Activated CD8-positive, alpha-beta T cell treated with anti-CD3 and anti-CD28 coated beads for 36 hours (primary cell): ENCODE measurements at regions not wholly inside any gene's neighbourhood (a gene's known extent, or its start where the extent isn't known, plus 50 kb on each side); places are given as distances from the start of the nearest gene placed in this dataset.

Source experiments
- ATAC-seq: fragments of 200-7000 bp; cut with Tn5 transposase; one replicate; pipeline ENCODE4 v1.10.0; 2021; ENCODE audit warnings: mild to moderate bottlenecking, moderate library complexity
- CTCF ChIA-PET: fragments of 350-600 bp; sonication (Branson Sonifier 250); formaldehyde crosslinking; loops from one replicate; lab custom pipeline; 2021; ENCODE audit warnings: antibody characterized with exemption; lab: Charles Lee
- POLR2A ChIA-PET: fragments of 350-600 bp; sonication (Branson Sonifier 250); formaldehyde crosslinking; loops from one replicate; lab custom pipeline; 2021; ENCODE audit warnings: antibody characterized with exemption; lab: Charles Lee
- DNase-seq: peaks from one replicate; pipeline ENCODE4 v3.0.0-alpha.2; 2020
- H3K27ac Mint-ChIP-seq: one replicate; pipeline ENCODE4 v1.8.0; 2021; ENCODE audit warnings: mild to moderate bottlenecking, mixed read lengths
- H3K27me3 Mint-ChIP-seq: one replicate; pipeline ENCODE4 v1.8.0; 2021; ENCODE audit warnings: mixed read lengths
- H3K36me3 Mint-ChIP-seq: one replicate; pipeline ENCODE4 v1.8.0; 2021; ENCODE audit warnings: low read depth, mixed read lengths
- H3K4me1 Mint-ChIP-seq: one replicate; pipeline ENCODE4 v1.8.0; 2021; ENCODE audit warnings: low read depth, mixed read lengths
- H3K4me3 Mint-ChIP-seq: one replicate; pipeline ENCODE4 v1.8.0; 2021; ENCODE audit warnings: mild to moderate bottlenecking, moderate library complexity, mixed read lengths
- H3K9me3 Mint-ChIP-seq: one replicate; pipeline ENCODE4 v1.8.0; 2021; ENCODE audit warnings: mixed read lengths
- CTCF ChIP-seq: fragments of 200-600 bp; IDR thresholded peaks from one replicate; pipeline ENCODE4 v1.8.0; 2022; ENCODE audit warnings: antibody characterized with exemption, mild to moderate bottlenecking
- intact Hi-C: fragments of 100-400 bp; cut with micrococcal nuclease; formaldehyde crosslinking; loops from one replicate; pipeline ENCODE4 v1.10.0; 2022

GRCh38 chr1:4107291-4107690 lies 207.2 kb upstream of the C1orf174 start:
- intact Hi-C loops, result no loop called here
- H3K27ac Mint-ChIP-seq, result no peak overlapping the region
- no peak for TF ChIP-seq CTCF
- no peaks in the 10 kb centered on the region for H3K4me1 Mint-ChIP-seq
- peaks cover 6% of the 10 kb centered on the region for H3K27me3 Mint-ChIP-seq
- H3K9me3 Mint-ChIP-seq, result no peaks in the 10 kb centered on the region
- no peak for DNase-seq
- H3K36me3 Mint-ChIP-seq, result no peaks in the 10 kb centered on the region
- CTCF ChIA-PET, result no interaction called here
- no peak overlapping the region for H3K4me3 Mint-ChIP-seq
- POLR2A ChIA-PET, result interaction anchor here (1.8 kb wide), 1 partner anchor 8 kb away, joined by 5 read pairs; no protein-coding TSS in a partner anchor
- no peak for ATAC-seq

- peaks cover 4% of the 10 kb centered on the region for H3K27me3 Mint-ChIP-seq
- POLR2A ChIA-PET, result no interaction called here
These were observed 208.3 kb upstream of the C1orf174 start for GRCh38 chr1:4108331-4108730.

GRCh38 chr1:4108758-4109627 lies 208.9 kb upstream of the C1orf174 start:
- H3K27me3 Mint-ChIP-seq, result peaks cover 4% of the 10 kb centered on the region
- CTCF ChIA-PET, result no interaction called here
- TF ChIP-seq CTCF, result no peak
- H3K4me1 Mint-ChIP-seq, result no peaks in the 10 kb centered on the region
- H3K9me3 Mint-ChIP-seq, result peaks cover 3% of the 10 kb centered on the region
- intact Hi-C loops, result no loop called here
- H3K4me3 Mint-ChIP-seq, result no peak overlapping the region
- POLR2A ChIA-PET, result no interaction called here
- H3K36me3 Mint-ChIP-seq, result no peaks in the 10 kb centered on the region
- H3K27ac Mint-ChIP-seq, result no peak overlapping the region
- DNase-seq (no peak), ATAC-seq (no peak)

More at GRCh38 chr1:4108331-4108730, 208.3 kb upstream of the C1orf174 start:
- no peak for TF ChIP-seq CTCF
- ATAC-seq (no peak), DNase-seq (no peak)
- Mint-ChIP-seq H3K9me3 (no peaks in the 10 kb centered on the region), H3K4me3 (no peak overlapping the region), H3K4me1 (no peaks in the 10 kb centered on the region), H3K36me3 (no peaks in the 10 kb centered on the region), H3K27ac (no peak overlapping the region)
- intact Hi-C loops, result no loop called here
- CTCF ChIA-PET, result no interaction called here

GRCh38 chr1:4109628-4109940 lies 209.5 kb upstream of the C1orf174 start:
- H3K9me3 Mint-ChIP-seq, result peaks cover 7% of the 10 kb centered on the region
- H3K36me3 Mint-ChIP-seq, result no peaks in the 10 kb centered on the region
- ChIA-PET CTCF (no interaction called here), POLR2A (no interaction called here)
- no peak overlapping the region for H3K4me3 Mint-ChIP-seq
- no peak for TF ChIP-seq CTCF
- intact Hi-C loops, result no loop called here
- ATAC-seq (no peak), DNase-seq (no peak)
- peaks cover 2% of the 10 kb centered on the region for H3K27me3 Mint-ChIP-seq
- H3K27ac Mint-ChIP-seq, result no peak overlapping the region
- no peaks in the 10 kb centered on the region for H3K4me1 Mint-ChIP-seq

- Mint-ChIP-seq H3K9me3 (peaks cover 7% of the 10 kb centered on the region), H3K27ac (no peak overlapping the region), H3K4me1 (no peaks in the 10 kb centered on the region), H3K36me3 (no peaks in the 10 kb centered on the region), H3K4me3 (no peak overlapping the region), H3K27me3 (no peaks in the 10 kb centered on the region)
- DNase-seq (no peak), ATAC-seq (no peak)
- intact Hi-C loops, result no loop called here
- ChIA-PET CTCF (no interaction called here), POLR2A (no interaction called here)
- TF ChIP-seq CTCF, result no peak
These were observed 210.8 kb upstream of the C1orf174 start for GRCh38 chr1:4110888-4111287.
